ENCODE measurements at regions not wholly inside any gene's neighbourhood (a gene's known extent, or its start where the extent isn't known, plus 50 kb on each side); places are given as distances from the start of the nearest gene placed in this dataset.

DNA sequence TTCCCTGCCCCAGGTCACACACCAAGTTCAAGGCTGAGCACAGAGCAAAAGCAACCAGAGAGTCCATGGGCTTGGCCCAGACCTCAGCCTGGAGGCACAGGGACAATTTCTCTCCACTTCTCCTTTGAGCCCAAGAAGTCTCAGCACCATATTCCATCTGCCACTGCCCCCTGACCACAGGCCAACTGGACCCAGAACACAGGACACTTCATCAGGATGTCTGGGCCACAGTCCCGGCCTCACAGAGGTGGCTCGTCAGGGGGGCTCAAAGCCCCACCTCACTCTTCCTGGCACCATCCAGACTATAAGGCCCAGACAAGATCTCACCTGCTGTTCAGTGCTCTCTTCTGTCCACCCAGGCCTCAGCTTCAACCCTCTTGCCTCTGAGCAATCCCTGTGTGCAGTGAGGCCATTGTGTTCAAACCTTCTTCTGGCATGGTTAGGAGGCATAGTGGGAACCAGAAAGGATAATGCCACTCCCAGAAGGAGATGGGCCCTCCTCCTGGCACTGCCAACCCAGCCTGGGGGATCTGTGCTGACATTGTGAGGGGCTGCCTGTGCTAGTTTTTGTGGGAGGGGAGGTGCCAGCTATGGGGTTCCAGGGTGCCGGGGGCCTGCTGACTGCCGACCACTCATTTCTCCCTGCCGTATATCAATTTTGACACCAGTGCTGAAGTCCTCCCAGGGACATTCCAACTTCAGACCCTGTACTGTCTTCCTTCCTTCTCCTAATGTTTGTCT is 49.7 kb upstream of the ANTXRL start:
- TF ChIP-seq, protein P1, sequence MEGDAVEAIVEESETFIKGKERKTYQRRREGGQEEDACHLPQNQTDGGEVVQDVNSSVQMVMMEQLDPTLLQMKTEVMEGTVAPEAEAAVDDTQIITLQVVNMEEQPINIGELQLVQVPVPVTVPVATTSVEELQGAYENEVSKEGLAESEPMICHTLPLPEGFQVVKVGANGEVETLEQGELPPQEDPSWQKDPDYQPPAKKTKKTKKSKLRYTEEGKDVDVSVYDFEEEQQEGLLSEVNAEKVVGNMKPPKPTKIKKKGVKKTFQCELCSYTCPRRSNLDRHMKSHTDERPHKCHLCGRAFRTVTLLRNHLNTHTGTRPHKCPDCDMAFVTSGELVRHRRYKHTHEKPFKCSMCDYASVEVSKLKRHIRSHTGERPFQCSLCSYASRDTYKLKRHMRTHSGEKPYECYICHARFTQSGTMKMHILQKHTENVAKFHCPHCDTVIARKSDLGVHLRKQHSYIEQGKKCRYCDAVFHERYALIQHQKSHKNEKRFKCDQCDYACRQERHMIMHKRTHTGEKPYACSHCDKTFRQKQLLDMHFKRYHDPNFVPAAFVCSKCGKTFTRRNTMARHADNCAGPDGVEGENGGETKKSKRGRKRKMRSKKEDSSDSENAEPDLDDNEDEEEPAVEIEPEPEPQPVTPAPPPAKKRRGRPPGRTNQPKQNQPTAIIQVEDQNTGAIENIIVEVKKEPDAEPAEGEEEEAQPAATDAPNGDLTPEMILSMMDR (IDR thresholded peaks at IDR 0.05 in 8 of 11, conservative IDR thresholded peaks at IDR 0.05 in 3 of 11): no peak
- no peak for TF ChIP-seq POLR2A (IDR thresholded peaks at IDR 0.05)
- no peak for TF ChIP-seq POLR2AphosphoS5 (IDR thresholded peaks at IDR 0.05)

All from spleen (tissue), 7 donors.